GM18498 (cell line): ENCODE measurements at regions not wholly inside any gene's neighbourhood (a gene's known extent, or its start where the extent isn't known, plus 50 kb on each side); places are given as distances from the start of the nearest gene placed in this dataset.

Experiments used
- ATAC-seq: cut with Tn5 transposase; IDR thresholded peaks from one replicate; pipeline ENCODE4 v1.9.1; 2021; ENCODE audit warnings: mild to moderate bottlenecking, moderate library complexity; ENCODE audit not compliant: unreplicated experiment

- no peak for ATAC-seq
Measured at GRCh38 chr3:43155464-43156121, 49.7 kb upstream of the POMGNT2 start.
